ENCODE measurements at regions not wholly inside any gene's neighbourhood (a gene's known extent, or its start where the extent isn't known, plus 50 kb on each side); places are given as distances from the start of the nearest gene placed in this dataset.
A peak's percentile ranks its signal among the peaks of the same experiment; 100 is the strongest.

GRCh38 chr2:235132651-235133050, 180.8 kb downstream of the SH3BP4 start:
- in situ Hi-C loops (cut with HindIII; ENCODE audit: low sequenced_read_pairs): no loop called here
- H3K4me3 ChIP-seq (ENCODE audit: low read depth, low read length): no peak overlapping the region
- DNase-seq (ENCODE audit: low read depth): no peak
- no peak for TF ChIP-seq CTCF (IDR thresholded peaks at IDR 0.05; ENCODE audit: low read depth, low read length, missing control alignments)

GRCh38 chr2:235133837-235134236, 182.0 kb downstream of the SH3BP4 start:
- in situ Hi-C loops (cut with HindIII; ENCODE audit: low sequenced_read_pairs): no loop called here
- TF ChIP-seq CTCF (IDR thresholded peaks at IDR 0.05; ENCODE audit: low read depth, low read length, missing control alignments): no peak
- no peak for DNase-seq (ENCODE audit: low read depth)

GRCh38 chr2:235134420-235134819, 182.6 kb downstream of the SH3BP4 start:
- no peak for DNase-seq (ENCODE audit: low read depth)
- no peak for TF ChIP-seq CTCF (IDR thresholded peaks at IDR 0.05; ENCODE audit: low read depth, low read length, missing control alignments)
- no peak overlapping the region for H3K4me3 ChIP-seq (ENCODE audit: low read depth, low read length)
- in situ Hi-C loops (cut with HindIII; ENCODE audit: low sequenced_read_pairs): no loop called here

More at GRCh38 chr2:235133837-235134236, 182.0 kb downstream of the SH3BP4 start:
- H3K4me3 ChIP-seq (ENCODE audit: low read depth, low read length): no peak overlapping the region

- DNase-seq (ENCODE audit: low read depth): no peak
- H3K4me3 ChIP-seq (ENCODE audit: low read depth, low read length): no peak overlapping the region
- no peak for TF ChIP-seq CTCF (IDR thresholded peaks at IDR 0.05; ENCODE audit: low read depth, low read length, missing control alignments)
- in situ Hi-C loops (cut with HindIII; ENCODE audit: low sequenced_read_pairs): no loop called here
Observed at GRCh38 chr2:235135195-235135965, 183.6 kb downstream of the SH3BP4 start.

- DNase-seq (ENCODE audit: low read depth): peak; percentile 54
- in situ Hi-C loops (cut with HindIII; ENCODE audit: low sequenced_read_pairs): no loop called here
- peak; percentile 75 for TF ChIP-seq CTCF (IDR thresholded peaks at IDR 0.05; ENCODE audit: low read depth, low read length, missing control alignments)
- no peak overlapping the region for H3K4me3 ChIP-seq (ENCODE audit: low read depth, low read length)
Observed at GRCh38 chr2:235135990-235136561, 184.3 kb downstream of the SH3BP4 start.

GRCh38 chr2:235138339-235138738, 186.5 kb downstream of the SH3BP4 start:
- DNase-seq (ENCODE audit: low read depth): no peak
- TF ChIP-seq CTCF (IDR thresholded peaks at IDR 0.05; ENCODE audit: low read depth, low read length, missing control alignments): no peak
- no peak overlapping the region for H3K4me3 ChIP-seq (ENCODE audit: low read depth, low read length)
- in situ Hi-C loops (cut with HindIII; ENCODE audit: low sequenced_read_pairs): no loop called here
